ENCODE measurements at regions not wholly inside any gene's neighbourhood (a gene's known extent, or its start where the extent isn't known, plus 50 kb on each side); places are given as distances from the start of the nearest gene placed in this dataset.

DNA sequence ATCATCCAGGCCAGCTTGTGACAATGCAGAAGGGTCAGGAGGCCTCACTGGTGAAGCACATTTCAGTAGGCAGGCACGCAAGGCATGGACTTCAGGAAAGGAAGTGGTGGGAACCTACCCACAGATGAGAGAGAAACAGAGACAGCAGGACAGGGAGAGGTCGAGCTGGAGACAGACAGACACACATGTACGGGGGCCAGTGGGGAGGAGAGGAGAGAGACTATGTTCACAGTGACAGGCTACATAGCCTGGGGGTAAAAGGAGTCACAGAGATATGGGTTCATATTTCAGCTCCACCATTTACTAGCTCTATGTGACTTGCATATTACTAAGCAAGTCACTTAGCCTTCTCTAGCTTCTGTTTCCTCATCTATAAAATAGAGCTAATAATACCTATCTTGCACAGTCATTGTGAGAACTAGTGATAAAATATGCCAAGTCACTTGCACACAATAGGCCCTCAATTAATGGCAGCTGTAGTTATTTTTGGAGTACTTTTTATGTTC lies 91.1 kb upstream of the FUT8 start:
- H3K9ac ChIP-seq (ENCODE audit: insufficient read depth, low read depth, low read length): no peak overlapping the region
- H3K27ac ChIP-seq (ENCODE audit: extremely low read length, insufficient read depth, low read length): no peak overlapping the region
- no peak for DNase-seq (ENCODE audit: low spot score)
- no peaks in the 10 kb centered on the region for H3K4me1 ChIP-seq (ENCODE audit: insufficient read depth, low read length)
- in situ Hi-C loops (cut with HindIII; ENCODE audit: extremely low pct_ligation_motif_present, low pct_unique_long_range_greater_than_20kb) (no loop called here), intact Hi-C loops (cut with micrococcal nuclease; ENCODE audit: unreplicated experiment) (no loop called here)
- ChIA-PET POLR2A (no interaction called here), CTCF (ENCODE audit: low intra/inter-chr PET ratio, low total read pairs) (no interaction called here)
- ATAC-seq: no peak
- no peaks in the 10 kb centered on the region for H3K9me3 ChIP-seq (ENCODE audit: low read length)
- no peak overlapping the region for H3K4me3 ChIP-seq (replicated peaks in 1 of 3; ENCODE audit: insufficient read depth in 1 of 3, low read depth in 2 of 3, low read length in 3 of 3)
- WGBS (ENCODE audit: low lambda C conversion rate): 44% methylated on average over 3 of the region's 3 CpGs
- peaks cover 0 to 8% of the 10 kb centered on the region in 2 experiments; a peak in 1 of 5 replicates for H3K27me3 ChIP-seq (ENCODE audit: control insufficient read depth in 1 of 2, insufficient read depth in 2 of 2, low read length in 2 of 2)
- no TSS peak for BruUV-seq (replicated peaks)
- H3K4me2 ChIP-seq (ENCODE audit: low read depth, low read length): no peak overlapping the region
- FAIRE-seq: no peak
- no peak for TF ChIP-seq TCF12 (IDR thresholded peaks at IDR 0.05)
- TF ChIP-seq TCF12 (CRISPR knock-in tag; IDR thresholded peaks at IDR 0.05): no peak
- TF ChIP-seq ZNF12 (CRISPR knock-in tag; IDR thresholded peaks at IDR 0.05): no peak
- no peak for TF ChIP-seq HOXA9 (CRISPR knock-in tag; IDR thresholded peaks at IDR 0.05; ENCODE audit: borderline replicate concordance)
- TF ChIP-seq RBM39 (IDR thresholded peaks at IDR 0.05; ENCODE audit: low read depth, low read length, poor library complexity, severe bottlenecking): no peak
- no peak for TF ChIP-seq ZNF7 (CRISPR knock-in tag; IDR thresholded peaks at IDR 0.05)
- no peak for TF ChIP-seq ZNF879 (CRISPR knock-in tag; IDR thresholded peaks at IDR 0.05)
- TF ChIP-seq ZNF101 (CRISPR knock-in tag; IDR thresholded peaks at IDR 0.05; ENCODE audit: borderline replicate concordance, low read depth): no peak
- no peak overlapping the region for H2AFZ ChIP-seq (ENCODE audit: low read length)
- H3K79me2 ChIP-seq (ENCODE audit: insufficient read depth, low read length): no peaks in the 10 kb centered on the region
- no peaks in the 10 kb centered on the region for H3K36me3 ChIP-seq (replicated peaks in 1 of 2; ENCODE audit: control insufficient read depth in 1 of 2, insufficient read depth in 2 of 2, low read length in 2 of 2)
- H4K20me1 ChIP-seq (ENCODE audit: insufficient read depth, low read length): no peaks in the 10 kb centered on the region

DNA sequence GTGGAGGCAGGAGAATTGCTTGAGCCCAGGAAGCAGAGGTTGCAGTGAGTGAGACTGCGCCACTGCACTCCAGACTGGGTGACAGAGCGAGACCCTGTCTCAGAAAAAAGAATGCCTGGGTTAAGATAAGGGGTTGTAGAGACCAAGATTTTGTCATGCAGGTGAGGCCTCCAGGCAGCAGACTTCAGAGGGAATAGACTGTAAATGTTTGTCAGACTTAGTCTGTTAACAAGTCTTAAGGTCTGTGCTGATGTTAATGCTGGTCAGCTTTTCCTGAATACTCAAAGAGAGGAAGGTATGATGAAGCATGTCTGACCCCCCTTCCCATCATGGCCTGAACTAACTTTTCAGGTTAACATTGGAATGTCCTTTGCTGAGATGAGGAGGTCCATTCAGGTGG lies 83.0 kb upstream of the FUT8 start:
- BruUV-seq (replicated peaks): no TSS peak
- 80% methylated on average over 2 of the region's 2 CpGs for whole genome bisulfite sequencing (ENCODE audit: low lambda C conversion rate)
- TF ChIP-seq, protein P1, sequence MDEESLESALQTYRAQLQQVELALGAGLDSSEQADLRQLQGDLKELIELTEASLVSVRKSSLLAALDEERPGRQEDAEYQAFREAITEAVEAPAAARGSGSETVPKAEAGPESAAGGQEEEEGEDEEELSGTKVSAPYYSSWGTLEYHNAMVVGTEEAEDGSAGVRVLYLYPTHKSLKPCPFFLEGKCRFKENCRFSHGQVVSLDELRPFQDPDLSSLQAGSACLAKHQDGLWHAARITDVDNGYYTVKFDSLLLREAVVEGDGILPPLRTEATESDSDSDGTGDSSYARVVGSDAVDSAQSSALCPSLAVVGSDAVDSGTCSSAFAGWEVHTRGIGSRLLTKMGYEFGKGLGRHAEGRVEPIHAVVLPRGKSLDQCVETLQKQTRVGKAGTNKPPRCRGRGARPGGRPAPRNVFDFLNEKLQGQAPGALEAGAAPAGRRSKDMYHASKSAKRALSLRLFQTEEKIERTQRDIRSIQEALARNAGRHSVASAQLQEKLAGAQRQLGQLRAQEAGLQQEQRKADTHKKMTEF (CRISPR knock-in tag; IDR thresholded peaks at IDR 0.05): no peak
- TF ChIP-seq MTF2 (CRISPR knock-in tag; IDR thresholded peaks at IDR 0.05; ENCODE audit: borderline replicate concordance) (no peak), XBP1 (CRISPR knock-in tag; IDR thresholded peaks at IDR 0.05) (no peak)
- no peak overlapping the region for H2AFZ ChIP-seq (ENCODE audit: low read length)
- H3K9me3 ChIP-seq (ENCODE audit: low read length): no peaks in the 10 kb centered on the region
- intact Hi-C loops (cut with micrococcal nuclease; ENCODE audit: unreplicated experiment): no loop called here
- H3K79me2 ChIP-seq (ENCODE audit: insufficient read depth, low read length): no peaks in the 10 kb centered on the region
- H3K4me2 ChIP-seq (ENCODE audit: low read depth, low read length): no peak overlapping the region
- CTCF ChIA-PET (ENCODE audit: low intra/inter-chr PET ratio, low total read pairs): no interaction called here
- no peak overlapping the region for H3K9ac ChIP-seq (ENCODE audit: insufficient read depth, low read depth, low read length)
- ATAC-seq (no peak), FAIRE-seq (no peak), DNase-seq (ENCODE audit: low spot score) (no peak)
- peaks cover 0 to 3% of the 10 kb centered on the region in 2 experiments; a peak in 1 of 5 replicates for H3K27me3 ChIP-seq (ENCODE audit: control insufficient read depth in 1 of 2, insufficient read depth in 2 of 2, low read length in 2 of 2)
- no peaks in the 10 kb centered on the region for H3K36me3 ChIP-seq (replicated peaks in 1 of 2; ENCODE audit: control insufficient read depth in 1 of 2, insufficient read depth in 2 of 2, low read length in 2 of 2)
- no peaks in the 10 kb centered on the region for H4K20me1 ChIP-seq (ENCODE audit: insufficient read depth, low read length)
- in situ Hi-C loops (cut with HindIII; ENCODE audit: extremely low pct_ligation_motif_present, low pct_unique_long_range_greater_than_20kb): no loop called here
- POLR2A ChIA-PET: no interaction called here
- peaks cover 6% of the 10 kb centered on the region for H3K4me1 ChIP-seq (ENCODE audit: insufficient read depth, low read length)
- no peak overlapping the region for H3K27ac ChIP-seq (ENCODE audit: extremely low read length, insufficient read depth, low read length)
- no peak overlapping the region for H3K4me3 ChIP-seq (replicated peaks in 1 of 3; ENCODE audit: insufficient read depth in 1 of 3, low read depth in 2 of 3, low read length in 3 of 3)
